Prostate gland (tissue), 2 donors: ENCODE measurements at regions not wholly inside any gene's neighbourhood (a gene's known extent, or its start where the extent isn't known, plus 50 kb on each side); places are given as distances from the start of the nearest gene placed in this dataset.

Experiments
- CTCF ChIP-seq, 4 experiments: fragments of 200-600 bp in 2 of 4; fragments of 450-650 bp in 2 of 4; sonication (generic) in 2 of 4; IDR thresholded peaks; 1 replicate in 3 of 4; 2 replicates in 1 of 4; pipeline ENCODE4 v1.5.1; 2016 to 2019; ENCODE audit warnings: antibody characterized with exemption in 4 of 4, mild to moderate bottlenecking in 2 of 4, moderate library complexity in 2 of 4
- POLR2A ChIP-seq: fragments of 450-650 bp; IDR thresholded peaks from one replicate; pipeline ENCODE4 v1.6.1; 2016; ENCODE audit warnings: antibody characterized with exemption, mild to moderate bottlenecking
- POLR2AphosphoS5 ChIP-seq: sonication (generic); formaldehyde crosslinking; IDR thresholded peaks from one replicate; pipeline ENCODE4 v1.6.1; 2017; ENCODE audit warnings: antibody characterized with exemption

GRCh38 chr11:69231466-69232018 lies 62.4 kb upstream of the MYEOV start:
- no peak for TF ChIP-seq CTCF (IDR thresholded peaks at IDR 0.05)
- no peak for TF ChIP-seq POLR2A
- no peak for TF ChIP-seq POLR2AphosphoS5
